ENCODE measurements at regions not wholly inside any gene's neighbourhood (a gene's known extent, or its start where the extent isn't known, plus 50 kb on each side); places are given as distances from the start of the nearest gene placed in this dataset.

- POLR2A ChIA-PET (ENCODE audit: low non-redundant PET), result no interaction called here
- CTCF ChIA-PET, result interaction anchor here (0.6 kb wide), 1 partner anchor 226 kb away, joined by 3 read pairs; no protein-coding TSS in a partner anchor
Observed at GRCh38 chr11:19520681-19521080, 192.0 kb upstream of the NAV2 start.

GRCh38 chr11:19519912-19520641, 192.6 kb upstream of the NAV2 start:
- no peak overlapping the region for H3K27ac ChIP-seq
- POLR2A ChIA-PET (ENCODE audit: low non-redundant PET), result no interaction called here
- TF ChIP-seq CTCF (conservative IDR thresholded peaks at IDR 0.05; ENCODE audit: low read depth), result no peak
- CTCF ChIA-PET, result interaction anchor here (0.6 kb wide), 2 partner anchors 39 to 225 kb away, joined by 3 read pairs; no protein-coding TSS in a partner anchor
- DNase-seq (ENCODE audit: low spot score), result no peak

More at GRCh38 chr11:19520681-19521080, 192.0 kb upstream of the NAV2 start:
- no peak for DNase-seq (ENCODE audit: low spot score)
- H3K27ac ChIP-seq, result no peak overlapping the region
- TF ChIP-seq CTCF (conservative IDR thresholded peaks at IDR 0.05; ENCODE audit: low read depth), result no peak

GRCh38 chr11:19519353-19519752, 193.3 kb upstream of the NAV2 start:
- CTCF ChIA-PET, result interaction anchor here (0.6 kb wide), 1 partner anchor 38 kb away, joined by 3 read pairs; no protein-coding TSS in a partner anchor
- POLR2A ChIA-PET (ENCODE audit: low non-redundant PET), result no interaction called here
- H3K27ac ChIP-seq, result no peak overlapping the region
- no peak for DNase-seq (ENCODE audit: low spot score)
- no peak for TF ChIP-seq CTCF (conservative IDR thresholded peaks at IDR 0.05; ENCODE audit: low read depth)

GRCh38 chr11:19513253-19513652, 199.4 kb upstream of the NAV2 start:
- H3K27ac ChIP-seq, result no peak overlapping the region
- no peak for DNase-seq (ENCODE audit: low spot score)
- ChIA-PET POLR2A (ENCODE audit: low non-redundant PET) (no interaction called here), CTCF (no interaction called here)
- TF ChIP-seq CTCF (conservative IDR thresholded peaks at IDR 0.05; ENCODE audit: low read depth), result no peak

GRCh38 chr11:19512618-19513017, 200.0 kb upstream of the NAV2 start:
- ChIA-PET POLR2A (ENCODE audit: low non-redundant PET) (no interaction called here), CTCF (no interaction called here)
- DNase-seq (ENCODE audit: low spot score), result no peak
- no peak overlapping the region for H3K27ac ChIP-seq
- TF ChIP-seq CTCF (conservative IDR thresholded peaks at IDR 0.05; ENCODE audit: low read depth), result no peak

- ChIA-PET POLR2A (ENCODE audit: low non-redundant PET) (no interaction called here), CTCF (no interaction called here)
- TF ChIP-seq CTCF (conservative IDR thresholded peaks at IDR 0.05; ENCODE audit: low read depth), result no peak
- no peak overlapping the region for H3K27ac ChIP-seq
- no peak for DNase-seq (ENCODE audit: low spot score)
Observed at GRCh38 chr11:19511413-19512183, 201.0 kb upstream of the NAV2 start.
